ENCODE measurements at regions not wholly inside any gene's neighbourhood (a gene's known extent, or its start where the extent isn't known, plus 50 kb on each side); places are given as distances from the start of the nearest gene placed in this dataset.

GRCh38 chr9:118693645-118694044 lies 675.6 kb downstream of the BRINP1 start:
- TF ChIP-seq EZH2 (IDR thresholded peaks at IDR 0.05; ENCODE audit: low read depth, unreplicated experiment) (no peak), CTCF (conservative IDR thresholded peaks at IDR 0.05; ENCODE audit: low read depth in 2 of 2) (no peak), JUNB (IDR thresholded peaks at IDR 0.05; ENCODE audit: unreplicated experiment) (no peak)

All from GM23338 (cell line).